GM12891 (cell line): ENCODE measurements at regions not wholly inside any gene's neighbourhood (a gene's known extent, or its start where the extent isn't known, plus 50 kb on each side); places are given as distances from the start of the nearest gene placed in this dataset.

Experiments used
- DNase-seq: peaks from one replicate; pipeline ENCODE4 v3.0.0; 2011; ENCODE audit warnings: low spot score; ENCODE audit not compliant: insufficient read length
- FAIRE-seq: peaks from 2 replicates; lab custom pipeline; 2011; peaks lifted over from hg19 to GRCh38; lab: Jason Lieb, UNC
- PAX5 ChIP-seq: IDR thresholded peaks from 2 replicates; pipeline ENCODE4 v1.6.1; 2011; ENCODE audit warnings: low read length, moderate library complexity, mild to moderate bottlenecking; ENCODE audit not compliant: insufficient read depth, severe bottlenecking
- POLR2A ChIP-seq: IDR thresholded peaks from 2 replicates; pipeline ENCODE4 v1.6.1; 2011; ENCODE audit warnings: low read depth, low read length, control low read depth
- POLR2AphosphoS5 ChIP-seq: IDR thresholded peaks from 2 replicates; pipeline ENCODE4 v1.6.1; 2011; ENCODE audit warnings: low read depth, low read length, control low read depth
- POU2F2 ChIP-seq: IDR thresholded peaks from 2 replicates; pipeline ENCODE4 v1.6.1; 2011; ENCODE audit warnings: low read depth, mild to moderate bottlenecking, control low read depth, low read length, moderate library complexity
- SPI1 ChIP-seq: IDR thresholded peaks from 2 replicates; pipeline ENCODE4 v1.6.1; 2011; ENCODE audit warnings: low read depth, low read length, control low read depth
- TAF1 ChIP-seq: IDR thresholded peaks from 2 replicates; pipeline ENCODE4 v1.6.1; 2011; ENCODE audit warnings: low read depth, low read length, control low read depth

GRCh38 chr3:153590051-153590450 is 428.0 kb downstream of the RAP2B start:
- TF ChIP-seq POLR2AphosphoS5: no peak
- TF ChIP-seq SPI1: no peak
- TF ChIP-seq TAF1: no peak
- no peak for TF ChIP-seq POU2F2
- TF ChIP-seq POLR2A: no peak
- TF ChIP-seq PAX5: no peak
- DNase-seq (no peak), FAIRE-seq (no peak)

DNA sequence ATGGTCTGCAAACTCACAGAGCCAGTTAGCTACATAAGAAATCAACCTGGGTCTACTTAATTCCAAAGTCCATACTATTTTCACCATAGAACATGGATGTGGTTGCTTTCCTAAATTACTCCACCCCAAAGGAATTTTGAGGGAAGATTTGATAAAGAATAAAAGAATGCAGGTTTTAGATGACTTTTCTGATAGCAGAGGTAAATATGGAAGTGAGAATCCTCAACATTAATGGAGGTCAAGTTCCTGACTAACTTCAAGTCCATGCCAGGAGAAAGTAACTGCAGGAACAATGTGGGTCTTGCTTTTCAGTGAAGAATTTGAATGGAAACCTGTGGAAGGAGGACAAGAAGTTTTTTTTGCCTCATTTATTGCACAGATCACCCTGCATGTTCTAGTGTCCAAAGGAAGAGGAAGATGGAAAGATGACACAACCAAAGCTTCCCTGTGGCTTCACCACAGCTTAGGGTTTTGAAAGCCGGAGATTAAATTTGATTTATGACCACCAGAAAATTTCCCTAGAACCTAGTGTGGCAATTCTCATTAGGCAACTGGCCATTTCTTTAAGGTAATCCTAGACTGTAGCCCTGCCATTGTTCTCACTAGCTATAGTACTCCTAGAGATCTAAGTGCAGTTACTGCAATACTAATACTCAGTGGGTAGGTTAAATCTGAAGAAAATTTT is 429.7 kb downstream of the RAP2B start:
- DNase-seq: no peak
- no peak for FAIRE-seq
- TF ChIP-seq POLR2AphosphoS5 (no peak), POLR2A (no peak), PAX5 (no peak), TAF1 (no peak), SPI1 (no peak), POU2F2 (no peak)

- DNase-seq (no peak), FAIRE-seq (peak; percentile 55)
- TF ChIP-seq SPI1 (no peak), POLR2A (no peak), POU2F2 (no peak), POLR2AphosphoS5 (no peak), PAX5 (no peak), TAF1 (no peak)
These were observed 433.3 kb downstream of the RAP2B start for GRCh38 chr3:153595186-153595815.

DNA sequence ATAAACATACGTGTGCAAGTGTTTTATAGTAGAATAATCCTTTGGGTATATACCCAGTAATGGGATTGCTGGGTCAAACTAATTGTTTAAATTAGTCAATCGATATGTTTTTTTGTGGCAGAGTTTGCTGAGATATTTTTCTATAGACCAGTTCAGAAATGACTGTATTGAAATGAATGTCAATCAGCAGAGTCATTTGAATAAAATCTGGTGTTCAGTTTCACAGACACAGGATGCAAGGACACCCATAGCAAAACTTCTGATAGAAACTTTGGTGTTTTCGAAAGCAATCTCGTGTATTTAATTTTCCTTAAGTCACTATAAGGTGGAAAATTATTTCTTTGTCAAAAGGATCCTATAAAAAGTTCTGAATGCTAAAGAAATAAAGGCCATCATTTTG is 434.4 kb downstream of the RAP2B start:
- TF ChIP-seq SPI1 (no peak), PAX5 (no peak), POLR2AphosphoS5 (no peak), POLR2A (no peak), POU2F2 (no peak), TAF1 (no peak)
- no peak for FAIRE-seq

GRCh38 chr3:153599685-153600084 is 437.7 kb downstream of the RAP2B start:
- TF ChIP-seq POLR2AphosphoS5 (no peak), TAF1 (no peak), SPI1 (no peak), POLR2A (no peak), POU2F2 (no peak), PAX5 (no peak)
- DNase-seq (no peak), FAIRE-seq (no peak)

More for the DNA sequence above, 434.4 kb downstream of the RAP2B start:
- DNase-seq: no peak

GRCh38 chr3:153600896-153601295 is 438.9 kb downstream of the RAP2B start:
- FAIRE-seq: no peak

DNA sequence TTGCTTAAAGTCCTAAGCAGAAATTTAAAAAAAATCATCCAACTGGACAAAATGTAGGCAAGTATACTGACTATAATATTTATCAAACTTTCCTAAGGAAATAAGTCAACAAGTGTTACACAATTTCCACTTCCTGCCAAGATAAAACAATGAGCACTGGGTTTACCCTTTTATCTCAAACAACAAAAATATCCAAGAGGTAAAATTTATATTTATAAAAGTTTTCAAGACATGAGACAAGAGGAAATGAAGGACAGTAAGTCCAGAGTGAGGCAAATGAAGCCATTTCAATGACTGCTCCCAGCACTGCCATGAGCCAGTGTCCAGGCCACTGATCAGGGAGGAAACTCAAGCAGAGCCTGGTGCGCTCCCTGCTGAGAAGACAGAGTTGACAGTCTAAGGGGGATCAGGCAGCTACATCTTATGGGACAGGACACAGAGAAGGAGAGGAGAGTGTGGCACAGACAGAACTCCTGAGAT is 439.4 kb downstream of the RAP2B start:
- FAIRE-seq: no peak
- no peak for DNase-seq
- TF ChIP-seq TAF1 (no peak), POLR2AphosphoS5 (no peak), POLR2A (no peak), POU2F2 (no peak), SPI1 (no peak), PAX5 (no peak)

More at GRCh38 chr3:153600896-153601295, 438.9 kb downstream of the RAP2B start:
- TF ChIP-seq POLR2AphosphoS5 (no peak), SPI1 (no peak), POLR2A (no peak), PAX5 (no peak), TAF1 (no peak), POU2F2 (no peak)
- DNase-seq: no peak

GRCh38 chr3:153602801-153603200 is 440.8 kb downstream of the RAP2B start:
- DNase-seq (no peak), FAIRE-seq (no peak)
- TF ChIP-seq TAF1: no peak
- TF ChIP-seq SPI1: no peak
- no peak for TF ChIP-seq POLR2A
- no peak for TF ChIP-seq POLR2AphosphoS5
- no peak for TF ChIP-seq PAX5
- no peak for TF ChIP-seq POU2F2

GRCh38 chr3:153614140-153614539 is 452.1 kb downstream of the RAP2B start:
- no peak for DNase-seq
- FAIRE-seq: no peak
- TF ChIP-seq SPI1 (no peak), POU2F2 (no peak), POLR2A (no peak), PAX5 (no peak), POLR2AphosphoS5 (no peak), TAF1 (no peak)
